GM12878 (cell line): ENCODE measurements at regions not wholly inside any gene's neighbourhood (a gene's known extent, or its start where the extent isn't known, plus 50 kb on each side); places are given as distances from the start of the nearest gene placed in this dataset.
"Not testable (repeated sequence)": the region's sequence is repeated elsewhere in the genome, so short reads cannot be mapped to it uniquely, and the experiment has no call there.

Experiments
- ATAC-seq: fragments of 200-7000 bp; cut with Tn5 transposase; 3 replicates; pipeline ENCODE4 v1.9.1; 2020; ENCODE audit warnings: mild to moderate bottlenecking, moderate library complexity
- BruUV-seq: library from RNA; stranded (reverse); fragments of 400-500 nt; replicated peaks from 2 replicates; lab custom pipeline; 2021; lab: Mats Ljungman, UMichigan
- CTCF ChIA-PET: fragments of 300-600 bp; sonication (Branson Sonifier 250); formaldehyde crosslinking; extraction: SDS; loops from one replicate; lab custom pipeline; 2021; ENCODE audit warnings: inconsistent platforms; lab: Yijun Ruan, JAX
- POLR2A ChIA-PET: fragments of 350-600 bp; formaldehyde crosslinking; extraction: SDS; loops from one replicate; lab custom pipeline; 2021; ENCODE audit warnings: inconsistent platforms; lab: Charles Lee
- RAD21 ChIA-PET: fragments of 300-600 bp; sonication (Branson Sonifier 250); formaldehyde crosslinking; loops from one replicate; lab custom pipeline; 2023; ENCODE audit warnings: antibody characterized with exemption; ENCODE audit not compliant: unreplicated experiment; lab: Charles Lee
- SMC1A ChIA-PET: fragments of 300-600 bp; sonication (Branson Sonifier 250); formaldehyde crosslinking; loops from one replicate; lab custom pipeline; 2023; ENCODE audit not compliant: unreplicated experiment, uncharacterized antibody; lab: Charles Lee
- DNase-seq: peaks from one replicate; pipeline ENCODE4 v3.0.0-alpha.2; 2011; ENCODE audit warnings: low read depth, low spot score
- FAIRE-seq: peaks from 3 replicates; lab custom pipeline; 2011; peaks lifted over from hg19 to GRCh38; lab: Jason Lieb, UNC
- H2AFZ ChIP-seq: 2 replicates; pipeline ENCODE4 v1.6.0; 2011; ENCODE audit warnings: low read depth, low read length, control low read depth; ENCODE audit not compliant: control insufficient read depth
- H3K27ac ChIP-seq: 2 replicates; pipeline ENCODE4 v1.5.1; 2011; ENCODE audit warnings: control low read depth; ENCODE audit not compliant: control insufficient read depth, insufficient read depth
- H3K27me3 ChIP-seq, 2 experiments: replicated peaks in 1 of 2; 2 replicates each; pipeline versions ENCODE4 v1.6.0 to v1.6.1; 2011; ENCODE audit warnings: low read length in 1 of 2; ENCODE audit not compliant: control insufficient read depth in 2 of 2, insufficient read depth in 2 of 2
- H3K36me3 ChIP-seq, 2 experiments: 2 replicates each; pipeline ENCODE4 v1.5.1; 2011; ENCODE audit warnings: low read length in 1 of 2; ENCODE audit not compliant: control insufficient read depth in 2 of 2, insufficient read depth in 2 of 2
- H3K4me1 ChIP-seq: 2 replicates; pipeline ENCODE4 v1.6.1; 2011; ENCODE audit warnings: mild to moderate bottlenecking, low read length, moderate library complexity, mixed read lengths; ENCODE audit not compliant: control insufficient read depth, insufficient read depth
- H3K4me2 ChIP-seq: 2 replicates; pipeline ENCODE4 v1.6.0; 2011; ENCODE audit warnings: control low read depth; ENCODE audit not compliant: control insufficient read depth, insufficient read depth
- H3K4me3 ChIP-seq: fragments of 200-600 bp; sonication (generic); 2 replicates; pipeline ENCODE4 v1.5.1; 2016
- H3K79me2 ChIP-seq: 2 replicates; pipeline ENCODE4 v1.6.0; 2011; ENCODE audit warnings: low read length; ENCODE audit not compliant: control insufficient read depth, insufficient read depth
- H3K9ac ChIP-seq: 2 replicates; pipeline ENCODE4 v1.8.0; 2011; ENCODE audit warnings: low read length, control low read depth, mixed read lengths; ENCODE audit not compliant: control insufficient read depth, insufficient read depth
- H3K9me3 ChIP-seq: replicated peaks from 3 replicates; pipeline ENCODE4 v1.5.1; 2011; ENCODE audit warnings: mild to moderate bottlenecking, low read length; ENCODE audit not compliant: control insufficient read depth, insufficient read depth
- H4K20me1 ChIP-seq: 2 replicates; pipeline ENCODE4 v1.6.0; 2011; ENCODE audit not compliant: control insufficient read depth, insufficient read depth
- NRF1 ChIP-seq: conservative IDR thresholded peaks from 2 replicates; pipeline ENCODE4 v1.6.1; 2011; ENCODE audit warnings: mild to moderate bottlenecking, low read depth, low read length, improper control_type of control experiment
- WGBS: methylation state at CpG from one replicate; pipeline ENCODE4 v1.1.6; 2016; ENCODE audit warnings: low lambda C conversion rate; ENCODE audit not compliant: insufficient replicate concordance, insufficient coverage; ENCODE audit errors: missing lambda C conversion rate; 5-methylcytosine and 5-hydroxymethylcytosine counted together
- in situ Hi-C: fragments of 300-500 bp; cut with MboI; formaldehyde crosslinking; loops from 9 replicates; pipeline ENCODE4 v1.14.3; 2018; ENCODE audit warnings: mixed read lengths
- intact Hi-C: fragments of 100-400 bp; cut with micrococcal nuclease; formaldehyde crosslinking; loops from one replicate; pipeline ENCODE4 v1.14.2; 2022; ENCODE audit not compliant: unreplicated experiment

DNA sequence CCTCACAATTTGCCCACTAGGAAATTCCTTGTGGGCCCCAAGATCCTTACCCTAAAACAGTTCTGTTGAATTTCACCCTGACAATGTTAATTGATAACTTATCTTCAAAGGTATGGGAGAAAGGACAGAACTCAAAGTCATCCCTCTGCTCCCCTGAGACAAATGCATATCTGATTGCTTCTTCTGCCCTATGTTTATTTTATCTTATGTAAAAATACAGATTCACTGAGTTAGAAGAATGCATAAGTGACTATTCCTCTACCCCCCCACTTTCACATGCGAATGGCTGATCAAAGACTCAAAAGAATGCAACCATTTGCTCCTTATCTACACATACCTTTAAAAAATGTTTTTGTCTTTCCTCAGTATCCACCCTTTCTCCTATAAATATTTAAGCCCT is 235.7 kb upstream of the SEMA3C start:
- H3K36me3 ChIP-seq, result no peaks in the 10 kb centered on the region
- no peak overlapping the region for H3K9ac ChIP-seq
- no peaks in the 10 kb centered on the region for H3K27me3 ChIP-seq
- H3K79me2 ChIP-seq, result no peaks in the 10 kb centered on the region
- ChIA-PET CTCF (no interaction called here), RAD21 (no interaction called here), SMC1A (no interaction called here), POLR2A (no interaction called here)
- DNase-seq, result no peak
- no peaks in the 10 kb centered on the region for H3K4me1 ChIP-seq
- intact Hi-C loops, result no loop called here
- WGBS, result 4% methylated on average over 1 of the region's 1 CpG
- no peak for TF ChIP-seq NRF1
- H3K4me3 ChIP-seq, result no peak overlapping the region
- in situ Hi-C loops, result no loop called here
- no peak overlapping the region for H2AFZ ChIP-seq
- no peak for FAIRE-seq
- no peaks in the 10 kb centered on the region for H4K20me1 ChIP-seq
- no peak overlapping the region for H3K4me2 ChIP-seq
- BruUV-seq, result no TSS peak
- no peak overlapping the region for H3K27ac ChIP-seq
- no peaks in the 10 kb centered on the region for H3K9me3 ChIP-seq
- ATAC-seq, result no peak

GRCh38 chr7:81152925-81153324 is 234.1 kb upstream of the SEMA3C start:
- H3K9ac ChIP-seq, DNase-seq, H3K4me1 ChIP-seq, H3K4me3 ChIP-seq, RAD21 ChIA-PET, CTCF ChIA-PET, H2AFZ ChIP-seq, H3K4me2 ChIP-seq, H3K27ac ChIP-seq, H3K27me3 ChIP-seq, FAIRE-seq, H4K20me1 ChIP-seq, H3K79me2 ChIP-seq, in situ Hi-C loops, H3K9me3 ChIP-seq, SMC1A ChIA-PET, H3K36me3 ChIP-seq, intact Hi-C loops, ATAC-seq, POLR2A ChIA-PET, BruUV-seq: not testable (repeated sequence)
- WGBS, result 31% methylated on average over 9 of the region's 9 CpGs
